Fibroblast of skin of abdomen (primary cell): ENCODE measurements at regions not wholly inside any gene's neighbourhood (a gene's known extent, or its start where the extent isn't known, plus 50 kb on each side); places are given as distances from the start of the nearest gene placed in this dataset.
A peak's percentile ranks its signal among the peaks of the same experiment; 100 is the strongest.

Source experiments
- DNase-seq: peaks from one replicate; pipeline ENCODE4 v3.0.0-alpha.2; 2013

DNA sequence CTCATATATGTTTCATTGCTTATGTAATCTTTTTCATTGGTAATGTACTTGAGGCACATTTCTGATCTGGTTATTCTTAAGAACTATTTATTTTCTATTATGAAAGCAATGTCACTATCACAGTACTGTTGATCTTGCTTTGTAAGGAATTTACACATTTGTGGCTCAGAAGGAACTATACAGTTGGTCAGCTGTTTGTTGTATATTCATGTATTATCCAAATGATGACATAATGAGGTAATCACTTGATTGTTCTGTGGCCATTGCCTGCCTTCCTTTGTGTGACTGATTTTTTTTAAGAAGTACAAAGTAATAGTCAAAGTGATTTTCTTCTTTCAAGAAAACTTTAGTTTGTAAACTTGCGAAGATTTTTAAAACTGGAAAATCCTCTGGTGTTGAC, 399.9 kb downstream of the TMEM161B start:
- DNase-seq: no peak

DNA sequence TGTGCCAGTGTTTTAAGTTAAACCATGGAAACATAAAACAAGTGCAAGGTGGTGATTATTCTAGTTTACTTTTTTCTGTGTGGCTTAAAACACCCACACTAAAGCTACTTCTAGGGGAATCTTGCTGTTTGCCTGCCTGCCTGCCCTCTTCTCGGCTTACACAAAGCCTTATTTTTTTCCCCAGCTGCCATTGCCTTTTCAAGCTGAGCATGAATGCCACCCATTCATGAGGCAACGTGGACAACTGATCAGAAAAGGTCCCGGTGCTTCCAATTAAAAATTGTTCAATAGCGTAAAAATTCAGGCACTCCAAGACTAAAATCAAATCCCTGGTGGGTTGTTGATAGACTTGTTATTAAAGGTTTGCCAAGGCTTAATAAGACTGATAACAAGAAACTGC, 401.4 kb downstream of the TMEM161B start:
- DNase-seq: no peak

DNA sequence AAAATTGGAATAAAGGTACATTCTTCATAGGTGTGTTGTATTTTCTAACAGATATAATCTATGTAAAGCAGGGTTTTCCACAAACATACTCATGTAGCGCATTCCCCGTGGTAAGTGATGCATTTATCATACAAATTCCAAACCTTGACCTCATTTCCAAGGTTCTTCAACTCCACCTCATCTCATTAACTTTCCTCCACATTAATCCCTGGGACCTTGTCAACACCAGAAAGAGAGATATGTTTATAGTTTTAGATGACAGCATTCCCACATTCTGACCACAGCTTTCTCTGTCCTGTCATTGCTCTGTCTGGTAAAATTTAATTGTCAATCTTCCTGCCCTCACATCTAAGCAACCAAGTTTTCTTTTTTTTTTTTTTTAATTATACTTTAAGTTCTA, 415.1 kb downstream of the TMEM161B start:
- no peak for DNase-seq

DNA sequence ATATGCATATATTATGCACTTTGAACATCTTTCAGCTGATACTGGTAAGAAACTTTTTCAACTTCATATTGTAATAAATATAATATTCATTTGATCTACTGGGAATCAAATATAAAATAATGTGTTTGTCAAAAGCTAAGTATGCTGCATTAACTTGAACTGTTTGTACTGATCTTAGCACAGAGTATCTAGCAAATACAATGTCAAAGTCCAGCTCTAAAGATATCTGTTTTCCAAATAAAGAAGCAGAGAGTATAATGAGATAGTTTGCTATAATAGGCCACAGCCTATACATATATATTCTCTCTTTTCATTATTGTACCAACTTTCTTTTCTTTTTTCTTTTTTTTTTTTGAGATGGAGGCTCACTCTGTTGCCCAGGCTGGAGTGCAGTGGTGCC, 417.0 kb downstream of the TMEM161B start:
- DNase-seq: no peak

DNA sequence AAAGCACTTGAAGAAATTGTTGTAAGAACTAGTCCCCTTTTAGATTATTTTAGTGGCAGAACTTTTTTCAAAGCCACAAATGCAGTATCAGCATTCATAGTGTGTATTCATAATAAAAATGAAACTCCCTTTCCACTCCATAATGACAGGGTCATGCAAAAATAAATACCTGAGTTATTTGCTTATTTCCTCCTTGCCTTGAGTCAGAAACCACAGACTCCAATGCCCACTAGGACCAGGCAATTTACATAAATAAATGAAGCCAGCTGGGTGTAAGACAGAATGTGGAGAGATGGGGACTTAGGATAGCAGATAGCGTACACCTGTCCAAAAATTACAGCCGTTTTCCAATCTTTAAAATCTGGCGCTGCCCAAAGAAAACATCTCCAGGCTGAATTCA, 417.8 kb downstream of the TMEM161B start:
- no peak for DNase-seq

DNA sequence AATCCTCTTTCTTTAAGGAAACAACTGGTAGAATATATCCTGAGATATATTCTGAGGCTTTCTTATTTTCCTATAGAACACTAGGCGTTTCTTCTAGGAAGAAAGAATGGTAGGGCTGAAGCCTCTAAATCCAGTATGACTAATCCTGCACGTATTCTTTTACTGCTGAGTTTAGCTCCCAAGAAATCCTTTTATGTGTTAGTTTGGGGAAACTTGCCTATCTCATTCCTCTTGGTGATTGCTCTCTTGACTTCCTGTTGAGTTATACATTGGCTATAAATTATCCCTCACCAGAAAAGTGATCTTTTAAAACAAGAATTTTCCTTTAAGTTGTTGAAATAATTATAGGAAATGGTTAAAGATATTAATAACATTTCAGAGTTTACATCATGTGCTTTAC, 422.9 kb downstream of the TMEM161B start:
- DNase-seq: peak; percentile 23

DNA sequence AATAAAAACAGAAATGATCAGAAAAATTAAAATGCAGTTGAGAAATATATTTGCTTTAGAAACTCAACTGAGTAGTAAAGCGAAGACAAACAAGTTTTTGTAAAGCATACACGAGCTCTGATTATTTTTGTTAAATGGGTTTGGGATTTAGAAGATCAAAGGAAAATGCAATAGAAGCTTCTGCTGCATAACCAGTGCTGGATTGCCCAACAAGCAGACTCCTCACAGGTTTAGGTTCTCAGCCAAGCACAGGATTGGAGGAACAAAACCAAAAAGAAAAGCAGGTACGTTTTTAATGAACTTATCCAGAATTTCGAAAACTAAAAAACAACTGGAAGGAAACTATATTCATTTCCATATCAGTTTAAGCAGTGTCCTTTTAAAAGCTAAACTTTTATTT, 423.8 kb downstream of the TMEM161B start:
- no peak for DNase-seq

DNA sequence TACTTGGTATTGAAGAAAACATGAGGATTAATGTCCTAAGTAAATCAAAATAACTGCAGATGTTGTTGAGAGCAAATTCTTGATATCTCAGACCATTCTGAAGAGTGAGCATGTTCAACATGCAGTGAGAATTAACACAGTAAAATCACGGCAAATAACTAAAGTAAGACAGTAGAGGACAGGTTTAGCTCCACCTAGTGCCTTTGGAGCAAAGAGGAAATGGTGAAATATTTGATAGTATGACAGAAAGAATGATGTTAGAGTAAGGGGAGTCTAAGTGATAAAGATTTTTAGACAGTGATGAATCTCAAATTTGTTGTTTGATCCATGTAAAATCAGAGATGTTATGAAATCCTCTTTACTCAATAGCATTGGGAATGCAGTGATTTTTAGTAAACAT, 424.2 kb downstream of the TMEM161B start:
- no peak for DNase-seq

DNA sequence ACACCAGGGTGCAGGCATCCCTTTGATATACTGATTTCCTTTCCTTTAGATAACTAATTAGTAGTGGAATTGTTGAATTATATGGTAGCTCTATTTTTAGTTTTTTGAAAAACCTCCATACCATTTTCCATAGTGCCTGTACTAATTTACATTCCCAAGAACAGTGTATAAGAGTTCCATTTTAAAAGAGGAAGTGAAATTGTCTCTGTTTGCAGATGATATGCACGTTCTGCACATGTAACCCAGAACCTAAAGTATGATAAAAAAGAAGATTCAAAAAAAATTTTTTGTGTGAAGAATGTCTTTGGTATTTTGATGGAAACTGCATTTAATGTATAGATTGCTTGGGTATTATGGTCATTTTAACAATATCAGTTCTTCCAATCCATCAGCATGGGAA, 424.0 kb upstream of the CCNH start:
- no peak for DNase-seq

DNA sequence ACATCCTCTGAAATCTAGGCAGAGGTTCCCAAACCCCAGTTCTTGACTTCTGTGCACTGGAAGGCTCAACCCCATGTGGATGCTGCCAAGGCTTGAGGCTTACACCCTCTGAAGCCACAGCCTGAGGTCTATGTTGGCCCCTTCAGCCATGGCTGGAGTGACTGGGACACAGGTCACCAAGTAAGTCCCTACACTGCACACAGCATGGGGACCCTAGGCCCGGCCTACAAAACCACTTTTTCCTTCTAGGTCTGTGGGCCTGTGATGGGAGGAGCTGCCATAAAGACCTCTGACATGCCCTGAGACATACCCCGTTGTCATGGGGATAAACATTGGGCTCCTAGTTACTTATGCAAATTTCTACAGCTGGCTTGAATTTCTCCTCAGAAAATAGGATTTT, 418.8 kb upstream of the CCNH start:
- DNase-seq: no peak

DNA sequence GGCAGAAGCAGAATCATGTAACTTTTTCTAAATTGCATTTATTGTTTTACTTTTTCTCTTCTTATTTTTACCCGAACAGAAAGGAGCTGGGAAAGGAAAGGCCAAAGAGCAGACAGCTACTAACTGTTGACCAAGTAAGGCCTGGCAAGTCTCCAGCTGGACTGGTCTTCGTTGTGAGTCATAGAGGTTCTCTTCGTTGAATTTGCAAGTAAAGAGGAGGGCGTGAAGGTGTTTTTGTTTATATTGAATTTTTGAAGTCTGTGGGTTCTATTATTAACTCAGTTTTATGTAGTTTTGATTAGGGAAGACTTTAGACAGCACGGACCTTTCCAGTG, 416.5 kb upstream of the CCNH start:
- peak; percentile 22 for DNase-seq

DNA sequence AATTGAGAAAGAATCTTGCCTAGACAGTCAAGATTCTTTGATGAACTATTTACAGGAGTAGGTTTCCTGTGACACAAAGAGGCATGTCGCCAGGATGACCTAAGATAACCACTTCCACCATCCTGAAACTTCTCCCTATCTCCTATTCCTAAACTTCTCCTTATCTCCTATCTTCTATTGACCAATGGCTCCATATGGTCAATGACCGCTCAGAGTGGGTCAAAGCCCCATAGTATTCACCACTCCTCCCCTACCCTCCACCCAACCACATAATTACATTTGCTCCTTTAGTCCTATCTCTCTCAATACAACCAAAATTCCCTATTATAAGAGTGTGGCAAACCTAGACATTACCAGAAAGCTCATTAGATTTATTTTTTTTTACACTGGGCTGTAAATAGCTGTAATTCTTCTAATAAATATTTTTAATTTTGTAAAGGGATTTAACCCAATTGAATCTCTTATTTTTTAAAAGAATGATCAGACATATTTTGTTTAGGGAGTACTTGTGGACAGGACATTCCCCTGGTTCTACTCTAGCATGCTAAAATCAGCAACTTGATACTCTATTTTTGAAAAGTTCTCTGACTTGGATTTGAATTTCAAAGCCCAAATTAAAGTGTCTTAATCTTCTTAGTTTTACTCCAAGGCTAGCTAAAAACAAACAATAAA, 416.0 kb upstream of the CCNH start:
- no peak for DNase-seq

DNA sequence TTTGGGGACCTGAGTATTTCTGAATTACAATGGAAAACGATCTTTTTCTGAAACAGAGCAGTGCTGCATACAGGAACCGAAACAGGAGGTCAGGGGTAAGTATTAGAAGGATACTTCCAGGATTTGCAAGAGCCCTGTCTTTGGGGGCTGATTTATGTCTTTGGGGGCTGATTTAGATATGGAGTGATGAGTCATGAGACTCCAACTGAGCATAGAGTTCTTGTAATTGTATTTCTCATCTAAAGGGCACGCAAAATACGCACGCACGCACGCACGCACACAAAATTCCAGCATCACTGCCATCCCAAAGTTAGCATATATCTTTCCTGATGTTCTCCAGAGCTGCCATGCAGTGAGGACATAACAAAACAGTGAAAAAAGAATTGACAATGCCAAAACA, 414.8 kb upstream of the CCNH start:
- DNase-seq: peak; percentile 68

DNA sequence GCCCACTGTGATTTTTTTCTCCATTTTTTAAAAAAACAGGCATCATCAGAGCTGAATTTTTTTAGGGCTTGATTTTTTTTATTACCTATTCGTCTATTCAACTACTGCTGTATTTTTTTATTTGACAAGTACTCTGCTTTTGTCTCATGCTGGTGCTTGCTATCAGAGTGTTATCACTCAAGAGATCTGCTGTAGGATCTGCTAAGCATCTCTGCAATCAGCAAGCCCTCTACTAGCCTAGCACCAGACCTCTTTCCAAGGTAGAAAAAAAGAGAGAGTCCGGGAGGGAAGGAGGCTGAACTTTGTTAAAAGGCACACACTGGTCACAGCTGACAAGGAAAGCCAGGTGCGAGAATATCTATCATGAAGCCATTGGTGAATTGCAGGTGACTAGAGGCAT, 413.8 kb upstream of the CCNH start:
- no peak for DNase-seq

DNA sequence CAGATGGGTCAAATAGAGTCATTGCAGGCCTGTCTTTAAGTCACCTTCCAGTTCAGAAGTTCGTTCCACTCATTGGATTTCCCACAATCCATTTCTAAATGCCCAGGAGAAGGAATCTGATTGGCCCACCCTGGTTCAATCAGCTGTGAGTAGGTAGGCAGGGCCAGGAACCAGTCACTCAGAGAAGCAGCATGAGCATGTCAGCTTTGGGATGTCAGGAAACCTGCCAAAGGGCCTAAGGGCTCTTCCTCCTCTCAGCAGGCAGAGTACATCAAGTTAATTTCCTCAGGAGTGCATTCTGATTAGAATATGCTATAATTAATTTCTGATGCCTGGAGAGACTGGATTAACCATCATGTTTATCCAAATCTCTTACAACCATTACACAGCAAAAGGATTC, 412.9 kb upstream of the CCNH start:
- DNase-seq: no peak

DNA sequence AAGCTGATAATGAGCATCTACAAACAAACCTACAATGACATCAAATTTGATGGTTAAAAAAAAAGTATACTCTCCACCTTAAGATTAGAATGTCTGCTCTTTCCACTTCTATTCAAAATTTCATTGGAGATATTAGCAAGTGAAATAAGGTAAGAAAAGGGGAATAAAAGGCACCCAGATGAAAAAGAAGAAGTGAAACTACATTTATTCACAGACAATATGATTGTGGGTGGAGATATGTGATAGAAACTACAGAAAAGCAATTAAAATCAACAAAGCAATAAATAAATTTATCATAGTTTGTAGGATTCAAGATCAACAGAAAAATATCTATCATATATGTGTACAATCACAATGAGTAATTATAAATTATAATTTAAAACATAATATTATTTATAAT, 395.1 kb upstream of the CCNH start:
- DNase-seq: no peak

DNA sequence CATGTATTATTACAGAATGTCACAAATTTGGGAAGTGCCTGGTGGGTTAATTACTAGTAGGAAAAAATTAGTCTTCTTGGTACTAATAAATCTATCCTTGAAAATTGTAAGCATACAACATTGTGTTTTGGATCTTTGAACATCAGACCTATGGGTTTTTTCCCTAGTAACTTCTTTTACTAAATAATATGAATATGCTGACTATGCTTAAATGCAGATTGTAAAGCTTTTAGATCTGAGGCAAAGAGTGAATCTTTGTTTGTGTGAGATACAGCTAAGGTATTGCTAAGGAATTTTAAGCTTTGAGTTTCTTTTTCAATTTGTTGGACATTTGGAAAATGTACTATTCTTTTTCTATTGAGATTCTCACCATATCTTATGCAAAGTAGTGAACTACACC, 390.6 kb upstream of the CCNH start:
- no peak for DNase-seq

DNA sequence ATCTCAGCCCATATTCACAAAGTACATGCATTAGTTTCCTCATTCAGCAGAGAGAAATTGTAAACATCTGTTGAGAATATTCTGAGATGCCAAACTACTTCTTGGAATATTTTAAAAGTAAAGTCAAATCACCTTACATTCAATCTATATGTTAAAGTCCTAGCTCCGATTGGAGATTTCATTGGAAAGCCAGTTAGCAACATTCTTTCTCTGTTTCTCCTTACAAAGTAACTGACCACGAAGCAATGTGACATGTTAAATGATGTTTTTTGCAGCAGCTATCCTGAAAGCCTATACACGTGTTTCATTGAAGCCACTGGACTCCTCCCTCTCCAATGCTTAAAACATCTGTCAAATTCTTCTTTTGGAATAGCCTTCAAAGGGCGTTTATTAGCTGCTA, 379.1 kb upstream of the CCNH start:
- no peak for DNase-seq

DNA sequence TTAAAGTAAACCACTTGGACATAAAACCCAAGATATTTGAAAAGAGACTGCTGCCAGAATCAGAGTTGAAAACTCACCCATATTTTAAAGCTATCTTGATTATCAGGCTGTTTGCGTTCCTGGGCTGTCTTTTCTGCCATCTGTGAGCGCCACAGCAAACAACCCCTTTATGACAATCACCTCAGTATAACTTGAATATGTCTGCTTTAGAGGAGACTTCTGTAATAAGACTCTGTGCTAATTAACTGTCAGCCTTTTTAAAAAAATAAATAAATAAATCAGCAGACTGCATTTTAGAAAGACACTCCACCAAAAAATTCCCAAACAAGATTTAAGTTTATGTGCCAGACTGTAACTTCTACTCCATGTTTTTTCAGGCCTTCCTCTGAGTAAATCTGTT, 375.7 kb upstream of the CCNH start:
- no peak for DNase-seq

DNA sequence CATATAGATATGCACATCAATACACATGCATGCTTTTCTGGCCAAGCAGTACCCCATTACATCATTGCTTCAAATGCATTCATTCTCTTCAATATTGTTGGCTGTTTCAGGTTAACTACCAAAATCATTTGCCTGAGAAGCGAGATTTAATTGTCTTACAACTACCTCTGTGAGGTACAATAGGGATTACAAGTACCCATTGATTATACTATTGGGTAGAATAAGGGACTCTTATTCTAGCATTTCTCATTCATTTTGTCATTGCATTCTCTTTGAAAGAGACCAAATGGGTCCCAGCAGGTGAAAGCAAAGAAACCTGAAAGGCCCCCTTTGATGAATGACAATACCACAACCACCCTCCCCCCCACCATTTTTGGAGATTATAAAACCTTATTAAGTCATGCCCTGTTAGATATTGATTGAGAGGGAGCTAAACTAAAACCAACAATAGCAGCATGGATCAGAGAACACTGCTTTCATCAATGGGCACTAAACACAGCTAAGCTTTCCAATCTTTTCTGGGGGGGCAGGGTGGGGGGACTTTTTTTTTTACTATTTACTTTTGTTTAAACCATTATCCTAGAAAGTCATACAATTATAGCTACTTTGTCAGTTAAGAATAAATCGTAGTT, 375.0 kb upstream of the CCNH start:
- DNase-seq: no peak

DNA sequence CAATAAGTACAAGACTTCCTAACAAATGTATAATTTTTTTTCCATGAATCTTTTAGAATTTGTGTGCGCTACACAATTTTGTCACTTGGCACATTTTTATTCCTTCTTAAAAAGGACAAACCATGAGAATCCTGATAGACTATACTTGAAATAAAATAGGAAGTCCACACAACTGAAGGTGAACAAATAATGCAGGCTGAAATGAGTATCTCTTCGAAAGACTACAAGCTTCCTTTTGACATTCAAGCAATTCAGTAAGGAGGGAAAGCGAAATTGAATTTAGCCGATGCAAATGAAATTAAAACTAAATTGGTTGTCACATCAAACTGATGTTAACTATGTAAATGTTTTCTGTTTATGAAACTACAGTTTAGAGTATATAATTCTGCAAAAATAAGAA, 374.4 kb upstream of the CCNH start:
- no peak for DNase-seq

DNA sequence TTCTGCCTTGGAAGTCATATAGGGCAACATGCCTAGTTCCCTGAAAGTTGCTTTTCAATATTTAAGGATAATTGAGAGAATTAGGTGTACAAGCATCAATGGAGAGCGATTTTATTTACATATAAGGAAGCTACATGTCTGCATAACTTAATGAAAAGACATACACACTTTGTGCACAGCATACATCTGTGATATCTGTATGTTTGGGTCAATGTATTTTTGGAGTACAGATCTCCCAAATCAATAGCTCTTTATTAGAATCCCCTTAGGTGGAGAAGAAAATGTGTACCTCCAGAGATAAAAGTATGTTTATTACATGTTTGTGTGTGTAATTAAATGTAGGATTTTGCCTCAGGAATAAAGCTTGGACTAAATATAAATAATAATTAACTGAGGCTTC, 373.7 kb upstream of the CCNH start:
- no peak for DNase-seq

DNA sequence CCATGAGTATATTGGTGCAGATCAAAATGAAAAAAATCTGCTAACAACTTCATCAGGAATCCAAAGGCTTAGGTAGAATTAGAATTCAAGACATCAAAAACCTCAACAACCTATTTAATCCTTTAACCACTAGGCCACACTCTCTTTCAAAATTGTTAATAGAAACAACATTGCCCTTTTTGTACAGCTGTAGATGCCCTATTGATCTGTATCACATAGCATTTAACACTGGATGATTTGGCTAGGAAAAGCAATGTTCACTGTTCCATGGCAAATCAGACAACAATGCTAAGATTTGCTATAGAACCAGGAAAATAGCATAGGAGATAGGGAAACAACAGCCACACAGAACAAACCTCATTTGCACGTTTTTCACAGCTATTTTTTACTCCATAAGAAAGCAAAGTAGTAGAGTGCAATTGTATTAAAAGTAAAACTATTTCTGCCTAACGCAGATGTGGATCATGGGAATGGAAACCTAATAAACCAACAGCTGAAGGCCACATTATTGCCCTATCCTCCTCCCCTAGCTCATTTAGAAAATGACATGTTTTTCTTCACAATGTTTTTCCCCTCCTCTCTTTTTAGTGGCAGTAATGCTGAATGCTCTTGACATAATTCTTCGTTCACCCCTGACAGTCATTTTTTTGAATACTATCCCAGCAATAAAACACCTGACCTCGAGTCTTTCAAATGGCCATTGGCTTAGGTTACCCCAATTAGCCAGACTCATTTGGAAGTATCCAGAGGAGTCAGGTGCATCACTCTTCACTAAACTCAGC, 373.0 kb upstream of the CCNH start:
- DNase-seq: no peak

DNA sequence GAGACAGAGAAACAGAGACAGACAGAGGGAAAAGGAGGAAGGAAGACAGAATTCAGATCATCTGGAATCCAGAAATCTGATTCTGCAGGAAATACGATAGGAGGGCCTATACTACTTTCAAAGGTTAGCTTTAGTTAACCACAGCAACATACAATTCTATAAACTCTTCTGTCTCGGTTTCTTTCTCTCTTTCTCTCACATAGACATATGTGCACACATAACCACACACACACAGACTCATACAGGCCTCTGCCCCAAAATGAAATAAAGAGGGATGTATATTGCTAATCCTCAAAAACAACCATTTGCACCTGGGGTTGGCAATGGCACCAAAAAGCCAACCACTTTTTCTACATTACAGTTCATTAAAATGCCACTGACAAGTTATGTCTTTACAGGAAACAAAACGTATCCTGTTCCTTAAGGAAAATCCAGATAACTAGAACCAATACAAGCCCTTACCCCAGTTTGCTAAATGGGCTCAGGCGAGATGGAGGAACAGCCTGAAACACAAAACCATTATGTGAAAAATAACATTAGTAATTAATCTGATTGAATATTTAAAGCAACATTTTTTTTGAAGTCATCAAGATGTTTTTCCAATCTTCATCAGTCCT, 372.3 kb upstream of the CCNH start:
- DNase-seq: no peak
